ENCODE measurements at regions not wholly inside any gene's neighbourhood (a gene's known extent, or its start where the extent isn't known, plus 50 kb on each side); places are given as distances from the start of the nearest gene placed in this dataset.

DNA sequence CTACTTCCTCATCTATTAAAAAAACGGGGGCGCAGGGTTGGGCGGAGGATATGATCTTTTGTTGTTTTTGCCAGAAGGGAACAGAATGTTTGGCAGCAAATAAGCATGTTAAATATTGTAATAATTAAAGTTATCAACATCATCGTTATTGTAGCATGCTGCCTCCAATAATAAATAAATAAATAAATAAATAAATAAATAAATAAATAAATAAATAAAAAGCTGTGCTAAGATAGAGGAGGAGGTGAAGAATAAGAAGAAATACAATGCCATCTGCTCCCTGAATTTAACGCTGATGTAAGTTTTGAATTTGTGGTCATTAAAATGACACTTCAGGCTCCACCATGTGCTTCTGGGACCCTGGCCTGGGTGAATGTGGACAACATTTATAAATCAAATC, 508.0 kb upstream of the TNC start:
- H3K27ac ChIP-seq (ENCODE audit: low read depth, low read length): no peak overlapping the region
- H3K9me3 ChIP-seq (ENCODE audit: insufficient read depth, low read depth, low read length): 0 out of 2 replicates have a peak, but pooled peaks cover 3% of the 10 kb centered on the region
- no peak overlapping the region for H3K9ac ChIP-seq (ENCODE audit: low read depth, low read length)
- H3K4me1 ChIP-seq (ENCODE audit: insufficient read depth, low read length): peaks cover 9% of the 10 kb centered on the region
- no peaks in the 10 kb centered on the region for H3K27me3 ChIP-seq (ENCODE audit: insufficient read depth, low read length)
- 96% methylated on average over 2 of the region's 5 CpGs for WGBS
- H3K4me3 ChIP-seq (ENCODE audit: low read length): no peak overlapping the region
- no peaks in the 10 kb centered on the region for H3K36me3 ChIP-seq (ENCODE audit: insufficient read depth, low read length)

DNA sequence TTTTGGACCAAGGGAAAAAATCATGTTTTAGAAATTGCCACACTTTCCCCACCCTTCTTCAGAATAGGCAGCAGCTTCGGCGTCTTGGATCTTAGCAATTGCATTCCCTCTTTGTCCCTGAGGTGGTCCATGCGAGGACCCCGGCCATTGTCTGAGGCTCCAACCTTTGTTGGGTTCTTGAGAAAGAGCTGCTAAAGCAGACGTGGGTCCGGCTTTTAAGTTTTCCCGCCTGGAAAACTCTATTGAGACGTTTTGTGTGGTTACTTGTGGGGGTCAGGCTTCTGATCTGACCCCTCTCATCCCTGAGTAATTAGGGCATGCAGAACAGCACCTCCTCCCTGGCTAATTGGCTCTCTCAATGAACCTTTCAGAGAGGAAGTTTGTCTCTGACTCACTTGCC, 509.6 kb upstream of the TNC start:
- H3K9me3 ChIP-seq (ENCODE audit: insufficient read depth, low read depth, low read length): no peaks in the 10 kb centered on the region
- H3K36me3 ChIP-seq (ENCODE audit: insufficient read depth, low read length): no peaks in the 10 kb centered on the region
- H3K4me1 ChIP-seq (ENCODE audit: insufficient read depth, low read length): peaks cover 9% of the 10 kb centered on the region
- no peak overlapping the region for H3K9ac ChIP-seq (ENCODE audit: low read depth, low read length)
- no peak overlapping the region for H3K4me3 ChIP-seq (ENCODE audit: low read length)
- 91% methylated on average over 8 of the region's 8 CpGs for WGBS
- H3K27ac ChIP-seq (ENCODE audit: low read depth, low read length): no peak overlapping the region
- no peaks in the 10 kb centered on the region for H3K27me3 ChIP-seq (ENCODE audit: insufficient read depth, low read length)

DNA sequence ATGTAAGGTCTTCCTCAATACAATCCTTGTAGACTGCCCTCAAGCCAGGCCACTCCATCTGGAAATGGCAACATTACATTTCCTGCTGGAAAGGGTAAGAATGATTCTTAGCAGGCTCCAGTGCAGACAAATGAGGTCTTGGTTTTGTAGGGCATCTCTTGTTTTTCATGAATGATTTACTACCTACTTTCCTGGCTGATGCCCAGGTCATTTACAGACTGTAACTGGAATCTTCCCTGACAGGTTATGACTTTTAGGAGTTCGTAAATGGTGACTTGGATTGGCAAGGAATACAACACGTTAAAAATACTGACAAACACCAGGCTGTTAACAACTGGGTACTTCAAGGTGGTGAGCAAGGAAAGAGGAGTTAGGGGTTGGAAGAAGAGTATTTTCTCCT, 510.5 kb upstream of the TNC start:
- 100% methylated on average over 2 of the region's 2 CpGs for WGBS
- no peaks in the 10 kb centered on the region for H3K27me3 ChIP-seq (ENCODE audit: insufficient read depth, low read length)
- no peak overlapping the region for H3K27ac ChIP-seq (ENCODE audit: low read depth, low read length)
- no peak overlapping the region for H3K9ac ChIP-seq (ENCODE audit: low read depth, low read length)
- H3K4me3 ChIP-seq (ENCODE audit: low read length): no peak overlapping the region
- H3K36me3 ChIP-seq (ENCODE audit: insufficient read depth, low read length): no peaks in the 10 kb centered on the region
- no peaks in the 10 kb centered on the region for H3K9me3 ChIP-seq (ENCODE audit: insufficient read depth, low read depth, low read length)
- H3K4me1 ChIP-seq (ENCODE audit: insufficient read depth, low read length): peaks cover 9% of the 10 kb centered on the region

DNA sequence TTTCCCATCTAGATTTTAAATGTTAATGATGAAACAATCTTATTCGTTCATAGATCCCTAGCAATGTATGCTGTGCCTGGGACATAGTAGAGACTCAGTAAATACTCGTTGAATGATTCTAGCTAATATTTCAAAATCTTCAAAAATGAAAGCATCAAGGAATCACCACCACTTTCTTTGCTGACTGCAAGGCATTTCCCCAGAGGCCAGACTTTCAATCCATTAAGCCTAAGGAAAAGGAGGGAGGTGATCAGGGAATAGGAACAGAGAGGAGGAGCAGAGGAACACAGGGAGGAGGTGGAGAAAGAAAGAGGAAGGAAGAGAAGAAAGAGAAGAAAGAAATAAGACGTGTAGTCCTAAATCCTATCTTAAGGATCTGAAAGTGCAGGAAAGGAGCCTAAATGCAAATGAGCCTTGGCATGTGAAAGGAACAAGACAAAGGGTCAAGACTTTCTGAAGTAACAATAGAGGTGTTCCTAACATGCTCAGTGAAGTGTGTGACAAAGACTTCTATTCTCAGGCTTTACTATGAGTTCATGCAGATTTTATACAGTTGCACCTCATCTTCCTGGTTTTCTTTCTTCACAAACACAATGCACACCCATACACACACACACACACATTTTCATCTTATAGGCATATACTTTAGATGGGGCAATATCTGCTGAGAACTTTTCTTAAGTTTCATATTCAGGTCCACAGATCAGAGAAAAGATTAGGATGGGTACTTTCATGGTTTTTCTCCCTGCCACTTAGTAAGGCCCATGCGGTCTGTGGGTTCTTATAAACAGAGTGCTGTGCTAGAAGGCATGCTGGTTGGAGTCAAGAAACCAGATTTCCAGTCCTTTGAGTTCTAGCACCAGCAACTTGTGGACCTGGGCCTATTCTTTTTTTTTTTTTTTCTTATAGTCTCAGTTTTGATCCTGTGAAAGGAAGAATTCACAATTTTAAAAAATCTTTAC, 512.2 kb upstream of the TNC start:
- no peak overlapping the region for H3K27ac ChIP-seq (ENCODE audit: low read depth, low read length)
- H3K36me3 ChIP-seq (ENCODE audit: insufficient read depth, low read length): no peaks in the 10 kb centered on the region
- WGBS: 76% methylated on average over 4 of the region's 4 CpGs
- no peaks in the 10 kb centered on the region for H3K27me3 ChIP-seq (ENCODE audit: insufficient read depth, low read length)
- no peaks in the 10 kb centered on the region for H3K9me3 ChIP-seq (ENCODE audit: insufficient read depth, low read depth, low read length)
- H3K4me1 ChIP-seq (ENCODE audit: insufficient read depth, low read length): peaks cover 9% of the 10 kb centered on the region
- H3K9ac ChIP-seq (ENCODE audit: low read depth, low read length): no peak overlapping the region
- H3K4me3 ChIP-seq (ENCODE audit: low read length): no peak overlapping the region

DNA sequence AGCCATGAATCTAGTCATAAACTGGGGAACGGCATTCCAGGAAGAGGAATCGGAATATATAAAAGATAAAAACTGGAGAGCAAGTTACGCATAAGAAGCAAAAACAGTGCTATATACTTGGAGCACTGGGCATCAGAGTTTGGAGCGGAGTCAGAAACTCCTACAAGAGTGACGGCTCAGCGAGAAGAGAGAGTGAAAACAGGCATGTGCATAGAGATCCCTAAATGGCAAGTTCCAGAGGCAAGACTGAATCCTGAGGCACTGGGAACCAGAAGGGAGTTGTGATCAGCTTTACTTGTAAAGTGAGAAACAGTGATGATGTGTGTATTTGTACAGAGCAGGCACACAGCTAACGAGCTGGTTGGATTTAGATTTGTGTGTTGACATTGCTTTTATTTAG, 514.4 kb upstream of the TNC start:
- no peak overlapping the region for H3K27ac ChIP-seq (ENCODE audit: low read depth, low read length)
- no peaks in the 10 kb centered on the region for H3K27me3 ChIP-seq (ENCODE audit: insufficient read depth, low read length)
- H3K4me1 ChIP-seq (ENCODE audit: insufficient read depth, low read length): peaks cover 9% of the 10 kb centered on the region
- no peak overlapping the region for H3K9ac ChIP-seq (ENCODE audit: low read depth, low read length)
- H3K4me3 ChIP-seq (ENCODE audit: low read length): no peak overlapping the region
- no peaks in the 10 kb centered on the region for H3K36me3 ChIP-seq (ENCODE audit: insufficient read depth, low read length)
- H3K9me3 ChIP-seq (ENCODE audit: insufficient read depth, low read depth, low read length): no peaks in the 10 kb centered on the region
- WGBS: 94% methylated on average over 7 of the region's 7 CpGs

DNA sequence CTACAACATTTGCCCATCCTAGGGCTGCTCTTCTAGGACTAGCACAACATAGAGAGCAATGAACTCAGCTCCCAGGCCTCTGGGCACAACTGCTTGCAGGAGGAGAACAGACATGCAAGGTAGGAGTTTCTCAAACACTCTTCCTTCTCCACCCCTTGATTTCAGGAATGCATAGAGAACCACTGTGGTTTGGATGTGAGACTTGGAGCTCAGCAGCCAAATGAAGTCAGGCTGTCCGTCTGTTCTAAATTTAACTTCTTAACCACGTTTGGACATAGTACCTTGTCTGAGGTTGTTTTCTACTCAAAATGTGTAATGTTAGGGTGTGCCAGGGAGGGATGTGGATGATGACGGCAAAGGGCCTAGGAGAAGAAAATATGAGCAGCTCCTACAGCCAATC, 515.1 kb upstream of the TNC start:
- Histone ChIP-seq H3K9ac (ENCODE audit: low read depth, low read length) (no peak overlapping the region), H3K9me3 (ENCODE audit: insufficient read depth, low read depth, low read length) (no peaks in the 10 kb centered on the region), H3K4me3 (ENCODE audit: low read length) (no peak overlapping the region), H3K27me3 (ENCODE audit: insufficient read depth, low read length) (no peaks in the 10 kb centered on the region), H3K4me1 (ENCODE audit: insufficient read depth, low read length) (peaks cover 9% of the 10 kb centered on the region), H3K27ac (ENCODE audit: low read depth, low read length) (no peak overlapping the region), H3K36me3 (ENCODE audit: insufficient read depth, low read length) (no peaks in the 10 kb centered on the region)
- 89% methylated on average over 3 of the region's 3 CpGs for WGBS

DNA sequence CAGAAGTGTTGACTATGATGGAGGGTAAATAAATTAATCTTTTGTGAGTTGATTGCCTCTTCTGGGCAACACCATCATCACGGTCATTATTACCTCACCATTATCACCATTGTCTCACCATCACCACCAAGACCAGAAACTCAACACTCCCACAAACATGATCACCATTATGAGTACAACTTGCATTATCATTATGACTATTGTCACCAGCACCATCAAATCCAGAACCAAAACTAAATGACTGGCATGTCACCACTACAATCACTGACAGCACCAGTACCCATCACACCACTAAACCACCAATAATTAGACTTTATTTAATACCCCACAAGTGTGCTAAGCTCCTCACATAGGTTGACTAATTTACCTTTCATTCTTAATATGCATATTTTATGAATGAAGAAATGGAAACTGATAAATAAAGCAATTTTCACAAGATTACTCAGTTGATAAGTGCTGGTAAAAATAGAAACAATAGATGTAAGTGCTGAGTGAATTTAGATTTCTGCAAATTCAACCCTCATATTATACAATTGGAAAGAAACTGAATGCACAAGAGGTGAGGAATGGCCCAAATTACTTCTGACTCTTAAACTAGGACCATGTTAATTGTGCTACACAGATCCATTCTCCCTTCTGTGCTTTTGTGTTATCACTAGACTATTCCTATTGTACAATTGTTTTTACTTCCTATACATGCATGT, 517.8 kb upstream of the PAPPA start:
- no peaks in the 10 kb centered on the region for H3K9me3 ChIP-seq (ENCODE audit: insufficient read depth, low read depth, low read length)
- no peaks in the 10 kb centered on the region for H3K36me3 ChIP-seq (ENCODE audit: insufficient read depth, low read length)
- no peaks in the 10 kb centered on the region for H3K4me1 ChIP-seq (ENCODE audit: insufficient read depth, low read length)
- no peak overlapping the region for H3K9ac ChIP-seq (ENCODE audit: low read depth, low read length)
- 90% methylated on average over 1 of the region's 1 CpG for WGBS
- no peak overlapping the region for H3K4me3 ChIP-seq (ENCODE audit: low read length)
- H3K27ac ChIP-seq (ENCODE audit: low read depth, low read length): no peak overlapping the region
- no peaks in the 10 kb centered on the region for H3K27me3 ChIP-seq (ENCODE audit: insufficient read depth, low read length)

DNA sequence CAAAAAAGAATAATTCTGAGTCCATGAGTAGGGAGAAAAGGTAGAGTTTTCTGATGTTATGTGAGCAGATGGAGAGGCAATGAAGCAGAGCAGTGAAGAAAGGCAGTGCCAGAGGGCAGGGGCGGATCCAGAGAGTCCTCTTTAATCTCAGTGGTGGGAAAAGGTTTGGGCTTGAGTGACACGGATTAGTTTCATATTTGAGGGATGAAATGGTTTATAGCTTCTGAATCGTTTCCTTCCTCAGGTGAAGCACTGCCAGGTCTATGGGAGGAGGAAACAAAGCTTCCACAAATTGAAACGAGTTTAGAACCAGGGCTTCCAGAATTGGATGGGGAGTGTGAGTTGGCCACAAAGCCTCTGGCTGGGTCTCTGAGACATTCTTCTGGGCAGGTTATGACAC, 517.0 kb upstream of the PAPPA start:
- H3K4me3 ChIP-seq (ENCODE audit: low read length): no peak overlapping the region
- WGBS: 84% methylated on average over 4 of the region's 4 CpGs

DNA sequence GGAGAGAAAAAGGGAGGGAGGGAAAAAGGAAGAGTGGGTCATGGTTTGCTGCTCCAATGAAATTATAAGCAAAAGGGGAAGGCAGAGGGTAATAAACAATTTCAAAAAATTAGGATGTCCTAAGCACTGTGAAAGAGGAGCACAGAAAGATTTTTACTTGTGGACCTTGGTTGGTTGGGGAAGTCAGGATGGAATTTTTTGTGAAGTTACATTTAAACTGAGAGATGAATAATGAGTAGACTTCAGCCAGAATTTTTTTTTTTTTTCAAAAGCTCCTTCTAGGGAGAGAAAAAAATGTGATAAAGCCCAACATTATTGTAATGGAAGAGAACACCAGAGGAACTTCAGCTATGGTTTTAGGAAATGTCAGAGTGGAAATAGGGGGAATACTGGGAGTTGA, 515.9 kb upstream of the PAPPA start:
- Histone ChIP-seq H3K9me3 (ENCODE audit: insufficient read depth, low read depth, low read length) (no peaks in the 10 kb centered on the region), H3K4me1 (ENCODE audit: insufficient read depth, low read length) (no peaks in the 10 kb centered on the region), H3K9ac (ENCODE audit: low read depth, low read length) (no peak overlapping the region), H3K4me3 (ENCODE audit: low read length) (no peak overlapping the region), H3K27me3 (ENCODE audit: insufficient read depth, low read length) (no peaks in the 10 kb centered on the region), H3K27ac (ENCODE audit: low read depth, low read length) (no peak overlapping the region), H3K36me3 (ENCODE audit: insufficient read depth, low read length) (no peaks in the 10 kb centered on the region)

More for the DNA sequence above, 517.0 kb upstream of the PAPPA start:
- H3K27me3 ChIP-seq (ENCODE audit: insufficient read depth, low read length): no peaks in the 10 kb centered on the region
- no peak overlapping the region for H3K9ac ChIP-seq (ENCODE audit: low read depth, low read length)
- H3K36me3 ChIP-seq (ENCODE audit: insufficient read depth, low read length): no peaks in the 10 kb centered on the region
- H3K4me1 ChIP-seq (ENCODE audit: insufficient read depth, low read length): no peaks in the 10 kb centered on the region
- H3K9me3 ChIP-seq (ENCODE audit: insufficient read depth, low read depth, low read length): no peaks in the 10 kb centered on the region
- no peak overlapping the region for H3K27ac ChIP-seq (ENCODE audit: low read depth, low read length)

DNA sequence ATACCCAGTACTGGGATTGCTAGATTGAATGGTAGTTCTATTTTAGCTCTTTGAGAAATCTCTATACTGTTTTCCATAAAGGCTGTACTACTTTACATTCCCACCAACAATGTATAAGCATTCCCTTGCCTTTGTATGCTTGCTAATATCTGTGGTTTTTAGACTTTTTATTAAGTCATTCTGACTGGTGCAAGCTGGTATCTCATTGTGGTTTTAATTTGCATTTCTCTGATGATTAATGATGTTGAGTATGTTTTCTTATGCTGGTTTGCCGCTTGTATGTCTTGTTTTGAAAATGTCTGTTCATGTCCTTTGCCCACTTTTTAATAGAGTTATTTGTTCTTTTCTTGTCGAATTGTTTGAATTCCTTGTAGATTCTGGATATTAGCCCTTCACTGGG, 512.7 kb upstream of the PAPPA start:
- no peaks in the 10 kb centered on the region for H3K4me1 ChIP-seq (ENCODE audit: insufficient read depth, low read length)
- 89% methylated on average over 2 of the region's 2 CpGs for WGBS
- no peaks in the 10 kb centered on the region for H3K36me3 ChIP-seq (ENCODE audit: insufficient read depth, low read length)
- H3K9me3 ChIP-seq (ENCODE audit: insufficient read depth, low read depth, low read length): no peaks in the 10 kb centered on the region
- no peak overlapping the region for H3K4me3 ChIP-seq (ENCODE audit: low read length)
- no peak overlapping the region for H3K27ac ChIP-seq (ENCODE audit: low read depth, low read length)
- H3K9ac ChIP-seq (ENCODE audit: low read depth, low read length): no peak overlapping the region
- H3K27me3 ChIP-seq (ENCODE audit: insufficient read depth, low read length): no peaks in the 10 kb centered on the region

DNA sequence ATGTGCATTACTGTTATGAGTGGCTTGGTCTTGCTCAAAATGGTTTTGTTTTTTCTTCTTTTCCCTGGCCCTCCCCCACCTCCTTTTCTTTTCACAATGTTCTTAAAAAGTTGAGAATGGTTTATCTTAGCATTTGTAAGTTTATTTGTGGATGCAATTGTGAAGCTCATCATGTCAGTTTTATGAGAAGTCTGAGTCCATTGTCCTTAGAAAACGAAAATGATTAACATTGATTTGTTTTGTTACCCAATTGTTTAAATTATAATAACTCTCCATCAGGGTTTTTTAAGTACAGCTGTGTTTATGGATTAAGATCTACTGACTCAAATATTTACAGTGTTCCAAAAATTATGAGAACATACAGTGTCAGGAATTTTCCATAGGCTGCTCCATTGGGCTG, 511.3 kb upstream of the PAPPA start:
- Histone ChIP-seq H3K4me1 (ENCODE audit: insufficient read depth, low read length) (no peaks in the 10 kb centered on the region), H3K27ac (ENCODE audit: low read depth, low read length) (no peak overlapping the region), H3K9ac (ENCODE audit: low read depth, low read length) (no peak overlapping the region), H3K9me3 (ENCODE audit: insufficient read depth, low read depth, low read length) (no peaks in the 10 kb centered on the region), H3K27me3 (ENCODE audit: insufficient read depth, low read length) (no peaks in the 10 kb centered on the region), H3K4me3 (ENCODE audit: low read length) (no peak overlapping the region), H3K36me3 (ENCODE audit: insufficient read depth, low read length) (no peaks in the 10 kb centered on the region)
- WGBS: no CpG with 5 or more reads among the region's 1 CpG
